ENCODE measurements at regions not wholly inside any gene's neighbourhood (a gene's known extent, or its start where the extent isn't known, plus 50 kb on each side); places are given as distances from the start of the nearest gene placed in this dataset.

GRCh38 chr2:196399096-196399495 lies 227.7 kb upstream of the STK17B start:
- H3K27ac ChIP-seq: no peak overlapping the region
- peaks cover 17% of the 10 kb centered on the region for H3K4me1 ChIP-seq
- H3K27me3 ChIP-seq (ENCODE audit: low read depth): no peaks in the 10 kb centered on the region
- intact Hi-C loops (cut with DNase I): no loop called here
- no peaks in the 10 kb centered on the region for H3K36me3 ChIP-seq
- ATAC-seq: no peak
- no peak for TF ChIP-seq CTCF (IDR thresholded peaks at IDR 0.05)
- H3K4me3 ChIP-seq: no peak overlapping the region
- DNase-seq: no peak
- H3K9me3 ChIP-seq: no peaks in the 10 kb centered on the region

GRCh38 chr2:196399722-196400691 lies 228.6 kb upstream of the STK17B start:
- DNase-seq: no peak
- Histone ChIP-seq H3K4me1 (peaks cover 17% of the 10 kb centered on the region), H3K9me3 (no peaks in the 10 kb centered on the region), H3K27ac (no peak overlapping the region), H3K4me3 (no peak overlapping the region), H3K36me3 (no peaks in the 10 kb centered on the region), H3K27me3 (ENCODE audit: low read depth) (no peaks in the 10 kb centered on the region)
- ATAC-seq: peak in 1 of 2 donors; percentile 33
- intact Hi-C loops (cut with DNase I): no loop called here
- no peak for TF ChIP-seq CTCF (IDR thresholded peaks at IDR 0.05)

GRCh38 chr2:196403471-196403870 lies 232.1 kb upstream of the STK17B start:
- Histone ChIP-seq H3K36me3 (no peaks in the 10 kb centered on the region), H3K4me1 (peaks cover 17% of the 10 kb centered on the region), H3K4me3 (no peak overlapping the region), H3K27me3 (ENCODE audit: low read depth) (no peaks in the 10 kb centered on the region), H3K9me3 (no peaks in the 10 kb centered on the region), H3K27ac (no peak overlapping the region)
- no peak for ATAC-seq
- intact Hi-C loops (cut with DNase I): no loop called here
- no peak for TF ChIP-seq CTCF (IDR thresholded peaks at IDR 0.05)
- DNase-seq: no peak

GRCh38 chr2:196404276-196404675 lies 232.9 kb upstream of the STK17B start:
- H3K4me1 ChIP-seq: peaks cover 15% of the 10 kb centered on the region
- DNase-seq: no peak
- no peaks in the 10 kb centered on the region for H3K9me3 ChIP-seq
- H3K27ac ChIP-seq: no peak overlapping the region
- no peak overlapping the region for H3K4me3 ChIP-seq
- no peaks in the 10 kb centered on the region for H3K27me3 ChIP-seq (ENCODE audit: low read depth)
- H3K36me3 ChIP-seq: no peaks in the 10 kb centered on the region
- TF ChIP-seq CTCF (IDR thresholded peaks at IDR 0.05): no peak
- intact Hi-C loops (cut with DNase I): no loop called here
- no peak for ATAC-seq

- intact Hi-C loops (cut with DNase I): no loop called here
These were observed 231.7 kb upstream of the CCDC150 start for GRCh38 chr2:196407675-196408264.

More at GRCh38 chr2:196407675-196408264, 231.7 kb upstream of the CCDC150 start:
- DNase-seq (no peak), ATAC-seq (no peak)
- Histone ChIP-seq H3K36me3 (no peaks in the 10 kb centered on the region), H3K4me3 (no peak overlapping the region), H3K27ac (no peak overlapping the region), H3K9me3 (no peaks in the 10 kb centered on the region), H3K27me3 (ENCODE audit: low read depth) (no peaks in the 10 kb centered on the region), H3K4me1 (no peaks in the 10 kb centered on the region)
- no peak for TF ChIP-seq CTCF (IDR thresholded peaks at IDR 0.05)

All from lower lobe of right lung (tissue), 2 donors.